SK-N-SH (cell line): ENCODE measurements at regions not wholly inside any gene's neighbourhood (a gene's known extent, or its start where the extent isn't known, plus 50 kb on each side); places are given as distances from the start of the nearest gene placed in this dataset.

Source experiments
- CTCF ChIA-PET: fragments of 300-600, 350-600 bp; formaldehyde crosslinking; extraction: SDS; loops from one replicate; lab custom pipeline; 2021; lab: Yijun Ruan, JAX
- POLR2A ChIA-PET: fragments of 350-600 bp; sonication (Branson Sonifier 250); formaldehyde crosslinking; extraction: SDS; loops from one replicate; lab custom pipeline; 2020; ENCODE audit warnings: antibody characterized with exemption, inconsistent platforms; lab: Yijun Ruan, JAX
- DNase-seq: peaks from one replicate; pipeline ENCODE4 v3.0.0; 2012
- H2AFZ ChIP-seq: fragments of 200-600 bp; sonication (generic); 2 replicates; pipeline ENCODE4 v1.8.1; 2016; ENCODE audit warnings: antibody characterized with exemption, mild to moderate bottlenecking, low read depth
- H3F3A ChIP-seq: fragments of 200-600 bp; sonication (generic); replicated peaks from 2 replicates; pipeline ENCODE3; 2016; ENCODE audit warnings: antibody characterized with exemption, mild to moderate bottlenecking; ENCODE audit not compliant: insufficient read depth
- H3K27ac ChIP-seq, 2 experiments: fragments of 200-500 bp in 1 of 2; fragments of 200-600 bp in 1 of 2; sonication (Bioruptor generic) in 1 of 2; sonication (generic), shearing (Covaris generic) in 1 of 2; 2 replicates each; pipeline versions ENCODE4 v1.5.1 to v1.6.1; 2014 to 2016; ENCODE audit warnings: low read depth in 2 of 2, inconsistent platforms in 1 of 2, low read length in 1 of 2, mild to moderate bottlenecking in 1 of 2, mixed read lengths in 1 of 2
- H3K27me3 ChIP-seq: fragments of 200-600 bp; sonication (generic), shearing (Covaris generic); 2 replicates; pipeline ENCODE4 v1.6.1; 2016; ENCODE audit warnings: mixed run types; ENCODE audit not compliant: insufficient read depth
- H3K36me3 ChIP-seq, 2 experiments: fragments of 200-500 bp in 1 of 2; fragments of 200-600 bp in 1 of 2; sonication (Bioruptor generic) in 1 of 2; sonication (generic) in 1 of 2; replicated peaks in 1 of 2; 2 replicates each; pipeline versions ENCODE3 to v1.5.1; 2014 to 2016; ENCODE audit warnings: low read length in 1 of 2, mild to moderate bottlenecking in 1 of 2; ENCODE audit not compliant: insufficient read depth in 2 of 2, control insufficient read depth in 1 of 2
- H3K4me1 ChIP-seq, 2 experiments: fragments of 200-500 bp in 1 of 2; fragments of 200-600 bp in 1 of 2; sonication (Bioruptor generic) in 1 of 2; sonication (generic), shearing (Covaris generic) in 1 of 2; 2 replicates each; pipeline versions ENCODE4 v1.5.1 to v1.6.1; 2014 to 2016; ENCODE audit warnings: low read depth in 1 of 2, low read length in 1 of 2, mixed run types in 1 of 2; ENCODE audit not compliant: insufficient read depth in 2 of 2, control insufficient read depth in 1 of 2
- H3K4me2 ChIP-seq: fragments of 200-600 bp; sonication (generic), shearing (Covaris generic); 2 replicates; pipeline ENCODE4 v1.6.1; 2017; ENCODE audit warnings: mixed run types
- H3K4me3 ChIP-seq, 2 experiments: fragments of 200-500 bp in 1 of 2; fragments of 200-600 bp in 1 of 2; sonication (Bioruptor generic) in 1 of 2; sonication (generic), shearing (Covaris generic) in 1 of 2; 2 replicates each; pipeline versions ENCODE4 v1.5.1 to v1.8.1; 2014 to 2016; ENCODE audit warnings: low read depth in 2 of 2, inconsistent platforms in 1 of 2, low read length in 1 of 2, mild to moderate bottlenecking in 1 of 2, mixed read lengths in 1 of 2, moderate library complexity in 1 of 2
- H3K79me2 ChIP-seq: fragments of 200-600 bp; sonication (generic); 2 replicates; pipeline ENCODE4 v1.8.1; 2017; ENCODE audit warnings: mild to moderate bottlenecking; ENCODE audit not compliant: insufficient read depth
- H3K9ac ChIP-seq: fragments of 200-600 bp; sonication (generic); 2 replicates; pipeline ENCODE4 v1.6.1; 2017; ENCODE audit warnings: mixed run types
- H3K9me2 ChIP-seq: fragments of 200-600 bp; sonication (generic); 2 replicates; pipeline ENCODE4 v1.6.1; 2017; ENCODE audit warnings: mixed run types
- H3K9me3 ChIP-seq: fragments of 200-600 bp; sonication (generic); 2 replicates; pipeline ENCODE4 v1.6.1; 2017; ENCODE audit warnings: mixed run types, mild to moderate bottlenecking, moderate library complexity
- H4K20me1 ChIP-seq: fragments of 200-600 bp; sonication (generic); 2 replicates; pipeline ENCODE4 v1.6.1; 2017; ENCODE audit warnings: mild to moderate bottlenecking, mixed run types; ENCODE audit not compliant: insufficient read depth
- CHD2 ChIP-seq: fragments of 150-350 bp; IDR thresholded peaks from 2 replicates; pipeline ENCODE4 v1.6.1; 2018; ENCODE audit warnings: low read length; ENCODE audit not compliant: partially characterized antibody
- EZH2phosphoT487 ChIP-seq: fragments of 200-600 bp; sonication (generic); IDR thresholded peaks from 2 replicates; pipeline ENCODE4 v1.6.1; 2017; ENCODE audit warnings: low read depth, mixed run types, mild to moderate bottlenecking, antibody characterized with exemption, moderate library complexity, borderline replicate concordance
- GABPA ChIP-seq: IDR thresholded peaks from 2 replicates; pipeline ENCODE4 v1.4.0; 2012; ENCODE audit warnings: low read depth, mild to moderate bottlenecking
- GATA2 ChIP-seq: sonication (generic); formaldehyde crosslinking; IDR thresholded peaks from 2 replicates; pipeline ENCODE4 v1.5.0; 2020; ENCODE audit warnings: mild to moderate bottlenecking, missing genetic modification reagents
- MAX ChIP-seq: IDR thresholded peaks from 2 replicates; pipeline ENCODE4 v1.4.0; 2012; ENCODE audit warnings: low read depth
- PBX3 ChIP-seq: IDR thresholded peaks from 2 replicates; pipeline ENCODE4; 2012
- REST ChIP-seq: IDR thresholded peaks from 2 replicates; pipeline ENCODE4 v1.6.1; 2012; ENCODE audit warnings: mild to moderate bottlenecking, low read depth, low read length, moderate library complexity
- RXRA ChIP-seq: IDR thresholded peaks from 2 replicates; pipeline ENCODE4 v1.4.0; 2012; ENCODE audit warnings: low read depth, mild to moderate bottlenecking, borderline replicate concordance
- TCF12 ChIP-seq: IDR thresholded peaks from 2 replicates; pipeline ENCODE4 v1.4.0; 2012
- USF1 ChIP-seq: IDR thresholded peaks from 2 replicates; pipeline ENCODE4 v1.4.0; 2012; ENCODE audit warnings: low read depth, borderline replicate concordance
- USF2 ChIP-seq: fragments of 150-350 bp; IDR thresholded peaks from 2 replicates; pipeline ENCODE4 v1.6.1; 2017; ENCODE audit warnings: antibody characterized with exemption, low read length, low read depth, borderline replicate concordance
- YY1 ChIP-seq: IDR thresholded peaks from 2 replicates; pipeline ENCODE4 v1.4.0; 2012; ENCODE audit warnings: low read depth, mild to moderate bottlenecking
- ZBTB33 ChIP-seq: IDR thresholded peaks from 2 replicates; pipeline ENCODE4 v1.4.0; 2012; ENCODE audit warnings: low read depth, borderline replicate concordance
- WGBS: methylation state at CpG from one replicate; pipeline ENCODE4 v1.1.6; 2017; ENCODE audit warnings: low lambda C conversion rate; 5-methylcytosine and 5-hydroxymethylcytosine counted together

- H2AFZ ChIP-seq, result no peak overlapping the region
- no peaks in the 10 kb centered on the region for H3K36me3 ChIP-seq
- no peaks in the 10 kb centered on the region for H3K79me2 ChIP-seq
- no peak for TF ChIP-seq ZBTB33
- TF ChIP-seq EZH2phosphoT487, result no peak
- TF ChIP-seq GABPA, result no peak
- TF ChIP-seq USF2, result no peak
- no peak for TF ChIP-seq RXRA
- TF ChIP-seq REST, result no peak
- TF ChIP-seq YY1, result no peak
- TF ChIP-seq USF1, result no peak
- no peak for TF ChIP-seq MAX
- no peak for TF ChIP-seq TCF12
- no peak for TF ChIP-seq GATA2 (CRISPR knock-in tag)
- TF ChIP-seq CHD2, result no peak
- no peak for TF ChIP-seq PBX3
- H3K27ac ChIP-seq, result no peak overlapping the region
- H3K27me3 ChIP-seq, result peaks cover 3% of the 10 kb centered on the region; the same call in 1 of the 2 replicates
- ChIA-PET CTCF (no interaction called here), POLR2A (no interaction called here)
- H3F3A ChIP-seq, result no peaks in the 10 kb centered on the region
- no peak overlapping the region for H3K4me2 ChIP-seq
- WGBS, result 8% methylated on average over 6 of the region's 6 CpGs
- no peak overlapping the region for H3K4me3 ChIP-seq
- H3K4me1 ChIP-seq, result no peaks in the 10 kb centered on the region
- H3K9me2 ChIP-seq, result no peaks in the 10 kb centered on the region
- no peak for DNase-seq
- H4K20me1 ChIP-seq, result no peaks in the 10 kb centered on the region
- H3K9me3 ChIP-seq, result no peaks in the 10 kb centered on the region
- no peak overlapping the region for H3K9ac ChIP-seq
These were observed 263.5 kb downstream of the TFAP2A start for GRCh38 chr6:10151144-10151915.
